ENCODE measurements at regions not wholly inside any gene's neighbourhood (a gene's known extent, or its start where the extent isn't known, plus 50 kb on each side); places are given as distances from the start of the nearest gene placed in this dataset.
"Not testable (repeated sequence)": the region's sequence is repeated elsewhere in the genome, so short reads cannot be mapped to it uniquely, and the experiment has no call there.

GRCh38 chr13:44887515-44887914, 101.8 kb downstream of the NUFIP1 start:
- no peak for DNase-seq (ENCODE audit: low read depth)

- DNase-seq (ENCODE audit: low read depth): no peak
Measured at GRCh38 chr13:44884076-44884729, 105.1 kb downstream of the NUFIP1 start.

- no peak for DNase-seq (ENCODE audit: low read depth)
Measured at GRCh38 chr13:44879452-44880058, 109.7 kb downstream of the NUFIP1 start.

GRCh38 chr13:44876782-44877324, 112.4 kb downstream of the NUFIP1 start:
- DNase-seq (ENCODE audit: low read depth): no peak

GRCh38 chr13:44874886-44875630, 114.2 kb downstream of the NUFIP1 start:
- no peak for DNase-seq (ENCODE audit: low read depth)

GRCh38 chr13:44874176-44874575, 115.1 kb downstream of the NUFIP1 start:
- DNase-seq (ENCODE audit: low read depth): no peak

- DNase-seq (ENCODE audit: low read depth): no peak
Measured at GRCh38 chr13:44873461-44873860, 115.8 kb downstream of the NUFIP1 start.

- DNase-seq (ENCODE audit: low read depth): no peak
Measured at GRCh38 chr13:44872751-44873150, 116.5 kb downstream of the NUFIP1 start.

GRCh38 chr13:44870456-44870929, 118.8 kb downstream of the NUFIP1 start:
- no peak for DNase-seq (ENCODE audit: low read depth)

GRCh38 chr13:44869167-44869566, 120.1 kb downstream of the NUFIP1 start:
- DNase-seq (ENCODE audit: low read depth): no peak

- no peak for DNase-seq (ENCODE audit: low read depth)
Measured at GRCh38 chr13:44868397-44868796, 120.9 kb downstream of the NUFIP1 start.

GRCh38 chr13:44867825-44868224, 121.4 kb downstream of the NUFIP1 start:
- DNase-seq (ENCODE audit: low read depth): no peak

- DNase-seq (ENCODE audit: low read depth): no peak
Measured at GRCh38 chr13:44866411-44866911, 122.8 kb downstream of the NUFIP1 start.

- DNase-seq (ENCODE audit: low read depth): no peak
Measured at GRCh38 chr13:44865722-44866410, 123.4 kb downstream of the NUFIP1 start.

- DNase-seq (ENCODE audit: low read depth): not testable (repeated sequence)
Measured at GRCh38 chr13:44863641-44864040, 125.6 kb downstream of the NUFIP1 start.

- DNase-seq (ENCODE audit: low read depth): no peak
Measured at GRCh38 chr13:44860454-44860853, 128.8 kb downstream of the NUFIP1 start.

GRCh38 chr13:44857736-44858135, 131.5 kb downstream of the NUFIP1 start:
- no peak for DNase-seq (ENCODE audit: low read depth)

GRCh38 chr13:44857061-44857460, 132.2 kb downstream of the NUFIP1 start:
- DNase-seq (ENCODE audit: low read depth): no peak

- DNase-seq (ENCODE audit: low read depth): no peak
Measured at GRCh38 chr13:44855860-44856259, 133.4 kb downstream of the NUFIP1 start.

- no peak for DNase-seq (ENCODE audit: low read depth)
Measured at GRCh38 chr13:44854313-44855060, 134.8 kb downstream of the NUFIP1 start.

GRCh38 chr13:44853641-44854040, 135.6 kb downstream of the NUFIP1 start:
- DNase-seq (ENCODE audit: low read depth): no peak

All from stimulated activated CD4-positive, alpha-beta T cell treated with anti-CD3 and anti-CD28 coated beads, Interleukin-2, amount 100 ng/mL, for 4 hours (primary cell).